ENCODE measurements at regions not wholly inside any gene's neighbourhood (a gene's known extent, or its start where the extent isn't known, plus 50 kb on each side); places are given as distances from the start of the nearest gene placed in this dataset.

DNA sequence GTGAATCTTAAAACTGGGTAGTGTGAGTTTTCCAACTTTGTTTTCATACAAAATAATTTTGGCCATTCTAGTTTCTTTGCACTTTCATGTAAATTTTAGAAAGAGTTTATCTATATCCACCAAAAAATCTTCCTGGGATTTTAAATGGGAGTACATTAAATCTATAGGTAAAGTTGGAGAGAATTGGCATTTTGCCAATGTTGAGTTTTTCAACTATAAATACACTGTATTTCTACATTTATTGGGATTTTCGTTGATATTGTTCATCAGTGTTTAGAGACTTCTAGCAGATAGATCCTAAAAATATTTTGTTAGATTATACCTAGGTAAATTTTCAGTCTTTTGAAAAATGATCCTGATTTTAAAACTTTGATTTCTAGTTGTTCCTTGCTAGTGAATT, 83.1 kb upstream of the CCDC54 start:
- no peak overlapping the region for H3K4me3 ChIP-seq (ENCODE audit: low read depth in 2 of 2, low read length in 1 of 2)
- no peak overlapping the region for H3K9ac ChIP-seq
- POLR2A ChIA-PET: no interaction called here

DNA sequence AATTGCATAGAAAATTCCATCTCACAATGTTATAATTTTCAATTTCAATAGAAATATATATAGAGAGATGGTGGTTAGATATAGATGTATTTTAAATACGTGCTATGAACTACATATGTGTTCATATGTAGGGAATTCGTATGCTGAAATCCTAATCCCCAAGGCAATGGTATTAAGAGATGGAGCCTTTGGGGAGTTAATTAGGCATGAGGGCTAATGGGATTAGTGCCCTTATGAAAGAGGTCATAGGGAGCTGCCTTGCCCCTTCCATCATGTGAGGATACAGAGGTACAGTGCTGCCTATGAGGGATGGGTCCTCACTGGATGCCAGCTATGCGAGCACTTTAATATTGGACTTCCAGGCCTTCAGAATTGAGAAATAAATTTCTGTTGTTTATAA, 79.6 kb upstream of the CCDC54 start:
- Histone ChIP-seq H3K27me3 (ENCODE audit: insufficient read depth) (no peaks in the 10 kb centered on the region), H3K4me3 (ENCODE audit: low read depth in 2 of 2, low read length in 1 of 2) (no peak overlapping the region), H3K27ac (ENCODE audit: low read depth in 2 of 2, low read length in 1 of 2) (no peak overlapping the region), H3K4me1 (ENCODE audit: control insufficient read depth in 1 of 2, insufficient read depth in 2 of 2, low read depth in 1 of 2, low read length in 1 of 2) (no peaks in the 10 kb centered on the region), H4K20me1 (ENCODE audit: insufficient read depth) (no peaks in the 10 kb centered on the region), H3K9me3 (peaks cover 8% of the 10 kb centered on the region; the same call in 1 of the 2 replicates), H3K36me3 (replicated peaks in 1 of 2; ENCODE audit: control insufficient read depth in 1 of 2, insufficient read depth in 2 of 2, low read length in 1 of 2) (no peaks in the 10 kb centered on the region), H3K4me2 (no peak overlapping the region), H3K79me2 (ENCODE audit: insufficient read depth) (no peaks in the 10 kb centered on the region), H3K9ac (no peak overlapping the region), H3K9me2 (no peaks in the 10 kb centered on the region), H3F3A (replicated peaks; ENCODE audit: insufficient read depth) (no peaks in the 10 kb centered on the region), H2AFZ (ENCODE audit: low read depth) (no peak overlapping the region)
- ChIA-PET POLR2A (no interaction called here), CTCF (no interaction called here)
- DNase-seq: no peak
- WGBS (ENCODE audit: low lambda C conversion rate): 80% methylated on average over 3 of the region's 3 CpGs
- TF ChIP-seq, protein P1, sequence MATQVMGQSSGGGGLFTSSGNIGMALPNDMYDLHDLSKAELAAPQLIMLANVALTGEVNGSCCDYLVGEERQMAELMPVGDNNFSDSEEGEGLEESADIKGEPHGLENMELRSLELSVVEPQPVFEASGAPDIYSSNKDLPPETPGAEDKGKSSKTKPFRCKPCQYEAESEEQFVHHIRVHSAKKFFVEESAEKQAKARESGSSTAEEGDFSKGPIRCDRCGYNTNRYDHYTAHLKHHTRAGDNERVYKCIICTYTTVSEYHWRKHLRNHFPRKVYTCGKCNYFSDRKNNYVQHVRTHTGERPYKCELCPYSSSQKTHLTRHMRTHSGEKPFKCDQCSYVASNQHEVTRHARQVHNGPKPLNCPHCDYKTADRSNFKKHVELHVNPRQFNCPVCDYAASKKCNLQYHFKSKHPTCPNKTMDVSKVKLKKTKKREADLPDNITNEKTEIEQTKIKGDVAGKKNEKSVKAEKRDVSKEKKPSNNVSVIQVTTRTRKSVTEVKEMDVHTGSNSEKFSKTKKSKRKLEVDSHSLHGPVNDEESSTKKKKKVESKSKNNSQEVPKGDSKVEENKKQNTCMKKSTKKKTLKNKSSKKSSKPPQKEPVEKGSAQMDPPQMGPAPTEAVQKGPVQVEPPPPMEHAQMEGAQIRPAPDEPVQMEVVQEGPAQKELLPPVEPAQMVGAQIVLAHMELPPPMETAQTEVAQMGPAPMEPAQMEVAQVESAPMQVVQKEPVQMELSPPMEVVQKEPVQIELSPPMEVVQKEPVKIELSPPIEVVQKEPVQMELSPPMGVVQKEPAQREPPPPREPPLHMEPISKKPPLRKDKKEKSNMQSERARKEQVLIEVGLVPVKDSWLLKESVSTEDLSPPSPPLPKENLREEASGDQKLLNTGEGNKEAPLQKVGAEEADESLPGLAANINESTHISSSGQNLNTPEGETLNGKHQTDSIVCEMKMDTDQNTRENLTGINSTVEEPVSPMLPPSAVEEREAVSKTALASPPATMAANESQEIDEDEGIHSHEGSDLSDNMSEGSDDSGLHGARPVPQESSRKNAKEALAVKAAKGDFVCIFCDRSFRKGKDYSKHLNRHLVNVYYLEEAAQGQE (IDR thresholded peaks at IDR 0.05; ENCODE audit: low read depth, low read length): no peak
- TF ChIP-seq TAF1 (IDR thresholded peaks at IDR 0.05; ENCODE audit: borderline replicate concordance, low read depth, low read length): no peak
- TF ChIP-seq EP300 (IDR thresholded peaks at IDR 0.05; ENCODE audit: borderline replicate concordance in 1 of 2, low read depth in 1 of 2, low read length in 1 of 2): no peak
- TF ChIP-seq FOXM1 (IDR thresholded peaks at IDR 0.05; ENCODE audit: low read depth): no peak
- no peak for TF ChIP-seq FOSL2 (IDR thresholded peaks at IDR 0.05; ENCODE audit: borderline replicate concordance, low read depth)
- TF ChIP-seq POLR2AphosphoS5 (IDR thresholded peaks at IDR 0.05; ENCODE audit: low read depth, low read length): no peak
- no peak for TF ChIP-seq NFIC (IDR thresholded peaks at IDR 0.05; ENCODE audit: borderline replicate concordance)
- TF ChIP-seq RFX5 (IDR thresholded peaks at IDR 0.05; ENCODE audit: low read length): no peak
- TF ChIP-seq GATA2 (CRISPR knock-in tag; IDR thresholded peaks at IDR 0.05): no peak
- no peak for TF ChIP-seq RXRA (IDR thresholded peaks at IDR 0.05; ENCODE audit: borderline replicate concordance, low read depth)
- no peak for TF ChIP-seq TCF12 (IDR thresholded peaks at IDR 0.05)

More for the DNA sequence above, 83.1 kb upstream of the CCDC54 start:
- H3K27ac ChIP-seq (ENCODE audit: low read depth in 2 of 2, low read length in 1 of 2): no peak overlapping the region
- 27% methylated on average over 1 of the region's 1 CpG for WGBS (ENCODE audit: low lambda C conversion rate)
- no peaks in the 10 kb centered on the region for H3F3A ChIP-seq (replicated peaks; ENCODE audit: insufficient read depth)
- no peaks in the 10 kb centered on the region for H3K4me1 ChIP-seq (ENCODE audit: control insufficient read depth in 1 of 2, insufficient read depth in 2 of 2, low read depth in 1 of 2, low read length in 1 of 2)
- H3K9me3 ChIP-seq: peaks cover 8% of the 10 kb centered on the region; the same call in 1 of the 2 replicates
- TF ChIP-seq MXI1 (IDR thresholded peaks at IDR 0.05; ENCODE audit: low read depth, low read length) (no peak), YY1 (IDR thresholded peaks at IDR 0.05; ENCODE audit: low read depth) (no peak), GABPA (IDR thresholded peaks at IDR 0.05; ENCODE audit: low read depth) (no peak), RFX5 (IDR thresholded peaks at IDR 0.05; ENCODE audit: low read length) (no peak), RAD21 (IDR thresholded peaks at IDR 0.05; ENCODE audit: low read length) (no peak), TAF1 (IDR thresholded peaks at IDR 0.05; ENCODE audit: borderline replicate concordance, low read depth, low read length) (no peak), EZH2phosphoT487 (IDR thresholded peaks at IDR 0.05; ENCODE audit: borderline replicate concordance, low read depth) (no peak), NRF1 (IDR thresholded peaks at IDR 0.05; ENCODE audit: low read depth, low read length) (no peak), TCF12 (IDR thresholded peaks at IDR 0.05) (no peak), SMC3 (IDR thresholded peaks at IDR 0.05; ENCODE audit: low read depth, low read length) (no peak)
- TF ChIP-seq, protein P1 (IDR thresholded peaks at IDR 0.05; ENCODE audit: low read depth, low read length): no peak
- TF ChIP-seq, protein P2, sequence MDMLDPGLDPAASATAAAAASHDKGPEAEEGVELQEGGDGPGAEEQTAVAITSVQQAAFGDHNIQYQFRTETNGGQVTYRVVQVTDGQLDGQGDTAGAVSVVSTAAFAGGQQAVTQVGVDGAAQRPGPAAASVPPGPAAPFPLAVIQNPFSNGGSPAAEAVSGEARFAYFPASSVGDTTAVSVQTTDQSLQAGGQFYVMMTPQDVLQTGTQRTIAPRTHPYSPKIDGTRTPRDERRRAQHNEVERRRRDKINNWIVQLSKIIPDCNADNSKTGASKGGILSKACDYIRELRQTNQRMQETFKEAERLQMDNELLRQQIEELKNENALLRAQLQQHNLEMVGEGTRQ (IDR thresholded peaks at IDR 0.05; ENCODE audit: borderline replicate concordance, low read depth, low read length): no peak
- TF ChIP-seq, protein P3, sequence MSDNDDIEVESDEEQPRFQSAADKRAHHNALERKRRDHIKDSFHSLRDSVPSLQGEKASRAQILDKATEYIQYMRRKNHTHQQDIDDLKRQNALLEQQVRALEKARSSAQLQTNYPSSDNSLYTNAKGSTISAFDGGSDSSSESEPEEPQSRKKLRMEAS (IDR thresholded peaks at IDR 0.05; ENCODE audit: low read depth): no peak
- H3K4me2 ChIP-seq: no peak overlapping the region
- H3K79me2 ChIP-seq (ENCODE audit: insufficient read depth): no peaks in the 10 kb centered on the region
- CTCF ChIA-PET: no interaction called here
- H4K20me1 ChIP-seq (ENCODE audit: insufficient read depth): no peaks in the 10 kb centered on the region
- H2AFZ ChIP-seq (ENCODE audit: low read depth): no peak overlapping the region
- no peak for DNase-seq
- H3K27me3 ChIP-seq (ENCODE audit: insufficient read depth): no peaks in the 10 kb centered on the region
- H3K36me3 ChIP-seq (replicated peaks in 1 of 2; ENCODE audit: control insufficient read depth in 1 of 2, insufficient read depth in 2 of 2, low read length in 1 of 2): no peaks in the 10 kb centered on the region
- H3K9me2 ChIP-seq: no peaks in the 10 kb centered on the region

Data from SK-N-SH (cell line).